GM19468 (cell line): ENCODE measurements at regions not wholly inside any gene's neighbourhood (a gene's known extent, or its start where the extent isn't known, plus 50 kb on each side); places are given as distances from the start of the nearest gene placed in this dataset.

ENCODE experiments used
- ATAC-seq: cut with Tn5 transposase; IDR thresholded peaks from one replicate; pipeline ENCODE4 v1.9.1; 2021; ENCODE audit warnings: mild to moderate bottlenecking, moderate library complexity, moderate number of reproducible peaks; ENCODE audit not compliant: unreplicated experiment; ENCODE audit errors: extremely low read depth

DNA sequence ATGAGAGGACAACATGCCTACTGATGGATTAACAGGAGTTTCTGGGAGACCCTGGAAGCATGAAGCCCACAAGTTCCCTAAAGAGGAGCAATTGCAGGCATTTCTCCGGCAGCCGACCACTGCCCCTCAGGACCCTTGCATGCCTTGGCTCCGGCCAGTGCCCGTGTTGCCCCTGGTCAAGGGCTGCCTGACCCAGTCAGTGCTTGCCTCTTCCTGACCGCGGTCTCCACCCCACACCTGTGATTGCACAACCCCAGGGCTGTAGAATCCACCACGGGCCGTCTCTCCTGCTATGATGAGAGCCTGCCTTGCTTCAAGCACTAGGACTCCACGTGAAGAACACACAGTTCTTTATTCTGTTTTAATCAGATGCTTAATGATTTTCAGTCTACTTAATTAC is 127.5 kb downstream of the GLI2 start:
- no peak for ATAC-seq

DNA sequence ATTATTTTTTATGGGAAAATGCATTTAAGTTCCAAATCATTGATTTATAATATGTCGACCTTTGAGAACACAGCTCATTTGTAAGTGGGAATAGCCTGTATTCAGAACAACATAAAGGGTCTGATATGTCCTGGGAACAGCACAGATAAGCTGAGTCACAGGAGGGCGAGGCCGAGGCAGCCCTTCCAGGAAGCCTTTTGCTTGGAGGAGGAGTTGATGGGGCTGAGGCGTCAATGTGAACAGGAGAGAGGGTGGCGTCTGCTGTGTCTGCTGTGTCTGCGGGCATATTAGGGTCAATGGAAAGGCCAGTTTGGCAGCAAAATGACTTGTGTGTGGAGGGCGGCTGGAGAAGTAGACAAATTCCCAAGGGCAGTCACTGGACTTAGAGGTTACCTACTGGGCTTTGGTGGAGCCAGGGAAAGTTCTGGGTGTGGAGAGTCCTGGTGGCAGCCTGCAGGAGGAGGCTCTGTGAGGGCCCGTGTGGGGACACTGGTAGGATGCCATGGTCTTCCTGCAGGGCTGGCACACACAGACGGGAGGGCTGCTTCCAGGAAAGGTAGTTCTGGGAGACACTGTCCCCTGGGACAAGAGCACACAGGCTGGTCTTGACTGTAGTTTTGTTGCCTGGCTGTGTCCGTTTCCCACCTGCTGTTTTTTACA is 128.1 kb downstream of the GLI2 start:
- no peak for ATAC-seq

DNA sequence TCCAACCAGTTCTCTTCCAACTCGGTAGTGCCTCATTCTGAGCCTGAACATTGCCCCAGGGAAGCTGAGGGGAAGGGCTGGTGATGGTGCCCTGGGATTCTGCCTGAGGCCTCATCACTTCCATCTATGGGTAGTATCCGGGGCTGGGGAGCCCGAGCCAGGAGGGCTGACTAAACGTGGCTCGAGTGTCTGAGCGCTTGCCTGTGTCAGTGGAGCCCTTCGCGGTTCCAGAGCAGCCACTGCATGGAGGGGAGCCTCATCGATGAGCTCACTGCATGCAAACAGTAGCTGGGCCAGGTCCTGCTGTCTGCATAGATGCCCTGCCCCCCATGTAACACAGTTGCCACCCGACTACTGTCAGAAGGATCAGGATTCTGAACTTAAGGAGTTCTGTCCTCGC is 129.3 kb downstream of the GLI2 start:
- ATAC-seq: no peak

DNA sequence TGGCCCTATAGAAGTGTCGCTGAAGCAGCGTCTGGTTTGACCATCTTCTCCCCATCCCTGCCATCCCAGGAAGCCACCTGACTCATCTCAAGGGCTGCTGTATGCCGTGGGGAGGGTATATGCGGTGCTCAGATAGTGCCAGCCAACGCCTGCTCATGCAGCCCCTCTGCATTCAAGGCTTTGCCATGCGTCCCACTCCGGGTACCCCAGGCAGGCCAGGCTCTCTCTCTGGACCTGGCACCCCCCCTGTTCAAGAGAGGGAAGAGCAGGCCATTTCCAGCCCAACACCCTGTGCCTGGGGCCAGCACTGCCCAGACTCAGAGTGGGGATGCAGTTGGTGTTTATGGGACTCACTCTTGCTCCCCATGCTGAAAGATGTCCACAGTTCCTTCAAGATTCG is 130.0 kb downstream of the GLI2 start:
- ATAC-seq: no peak

DNA sequence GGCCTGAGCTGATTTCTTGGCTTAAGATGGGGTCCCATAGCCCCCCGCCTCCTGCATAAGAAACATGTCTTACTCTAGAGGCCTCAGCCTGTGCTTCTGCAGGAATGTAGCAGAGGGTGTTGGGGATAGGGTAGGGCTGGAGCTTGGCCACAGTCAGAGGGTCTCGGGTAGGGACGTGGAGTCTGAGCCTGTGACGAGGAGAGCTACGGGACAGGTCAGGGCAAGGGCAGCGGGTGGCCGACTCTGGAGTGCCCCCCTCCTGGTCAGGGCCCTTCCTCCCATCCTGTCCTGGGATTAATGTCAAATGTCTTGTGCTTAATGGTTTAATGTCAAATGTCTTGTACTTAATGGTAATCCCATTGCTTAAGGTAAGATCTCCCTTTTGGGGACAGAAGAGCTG is 130.4 kb downstream of the GLI2 start:
- no peak for ATAC-seq

DNA sequence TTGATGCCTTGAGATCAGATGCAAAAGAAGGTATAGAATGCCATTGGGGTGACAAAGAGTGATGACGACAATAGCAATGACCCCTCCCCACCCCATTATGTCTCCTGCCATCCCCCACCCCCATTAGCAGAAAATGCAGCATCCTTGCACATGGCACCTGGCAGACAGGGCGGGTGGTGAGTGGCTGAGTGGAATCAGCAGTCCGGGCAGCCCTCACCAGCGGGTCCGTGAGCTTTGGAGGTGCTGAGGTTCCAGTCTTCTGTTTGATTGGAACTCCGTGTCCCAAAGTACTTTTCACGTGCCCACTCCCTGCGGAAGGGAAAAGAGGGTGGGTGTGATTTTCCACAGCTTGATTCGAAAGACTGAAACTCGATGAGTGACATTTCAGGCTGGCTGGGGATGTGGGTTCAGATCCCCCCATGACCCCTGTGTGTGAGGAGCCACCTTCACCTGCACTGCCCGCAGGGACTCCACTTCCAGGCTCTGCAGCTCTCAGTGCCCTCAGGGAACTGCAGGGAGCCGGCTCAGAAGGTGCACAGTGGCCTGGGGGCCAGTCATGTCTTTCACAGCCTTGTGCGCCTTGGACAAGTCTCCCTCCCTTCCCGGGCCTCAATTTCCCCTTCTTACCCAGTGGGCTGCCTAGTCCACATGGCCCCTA is 130.9 kb downstream of the GLI2 start:
- ATAC-seq: no peak

DNA sequence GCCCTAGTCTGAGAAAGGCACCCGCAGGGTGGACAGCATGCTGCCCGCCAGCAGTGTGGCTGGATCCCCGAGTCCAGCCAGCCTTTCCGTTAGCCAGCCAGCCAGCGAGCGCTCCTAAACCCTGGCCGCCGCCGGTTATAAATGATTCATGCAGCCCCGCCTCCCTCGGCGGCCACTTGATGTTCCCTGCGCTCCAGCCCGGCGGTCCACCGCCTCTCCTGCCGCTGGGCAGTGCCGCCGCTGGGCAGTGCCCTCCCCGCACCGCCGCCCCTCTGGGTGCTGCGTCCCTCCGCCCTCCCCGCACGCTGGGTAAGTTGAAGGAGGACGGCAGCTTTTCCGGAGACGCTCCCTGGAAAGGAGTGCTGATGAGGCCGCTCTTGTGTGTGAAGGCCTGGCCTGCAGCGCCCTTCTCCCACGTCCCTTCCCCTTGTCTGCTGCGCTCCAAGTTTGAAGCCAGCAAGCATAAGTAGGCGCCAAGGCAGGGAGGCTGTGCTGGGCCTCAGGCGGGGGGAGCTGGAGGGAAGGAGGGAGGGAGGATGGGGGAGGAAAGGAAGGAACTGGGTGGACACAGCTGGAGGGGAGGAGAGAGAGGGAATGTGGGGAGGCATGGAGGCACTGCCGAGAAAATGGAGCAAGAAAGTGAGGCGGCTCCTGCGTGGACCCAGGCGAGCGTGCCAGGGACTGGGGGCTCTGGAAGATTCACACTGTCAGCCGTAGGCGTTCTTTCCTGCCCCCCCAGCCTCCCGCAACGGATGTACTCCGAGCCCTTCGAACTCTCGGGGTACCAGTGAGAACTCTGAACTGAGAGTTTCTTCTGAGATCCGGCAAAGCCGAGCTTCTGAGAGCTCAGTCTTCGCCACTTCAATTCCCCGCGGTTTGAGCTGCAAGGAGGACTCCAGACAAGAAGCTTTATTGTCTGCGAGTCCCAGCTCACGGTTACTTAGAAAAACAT is 131.9 kb downstream of the GLI2 start:
- ATAC-seq: no peak

DNA sequence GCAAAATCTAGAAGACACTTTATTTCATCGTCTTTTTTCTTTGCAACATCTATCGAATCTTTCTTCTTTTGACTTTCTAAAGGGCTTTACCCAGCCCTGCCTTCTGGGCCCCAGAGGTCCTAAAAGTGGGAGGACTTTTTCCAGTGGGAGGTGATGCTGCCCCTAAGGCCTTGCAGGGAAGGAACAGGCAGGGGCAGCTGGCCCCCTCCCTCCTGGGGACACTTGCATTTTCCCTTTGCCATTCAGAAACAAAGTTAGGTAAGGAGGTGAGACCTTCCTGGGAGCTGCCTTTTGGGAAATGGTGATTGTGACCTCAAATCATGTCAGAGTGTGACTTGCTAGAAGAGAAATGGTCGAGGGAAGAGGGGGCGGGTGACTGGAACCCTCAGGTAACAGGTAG is 132.7 kb downstream of the GLI2 start:
- ATAC-seq: no peak

DNA sequence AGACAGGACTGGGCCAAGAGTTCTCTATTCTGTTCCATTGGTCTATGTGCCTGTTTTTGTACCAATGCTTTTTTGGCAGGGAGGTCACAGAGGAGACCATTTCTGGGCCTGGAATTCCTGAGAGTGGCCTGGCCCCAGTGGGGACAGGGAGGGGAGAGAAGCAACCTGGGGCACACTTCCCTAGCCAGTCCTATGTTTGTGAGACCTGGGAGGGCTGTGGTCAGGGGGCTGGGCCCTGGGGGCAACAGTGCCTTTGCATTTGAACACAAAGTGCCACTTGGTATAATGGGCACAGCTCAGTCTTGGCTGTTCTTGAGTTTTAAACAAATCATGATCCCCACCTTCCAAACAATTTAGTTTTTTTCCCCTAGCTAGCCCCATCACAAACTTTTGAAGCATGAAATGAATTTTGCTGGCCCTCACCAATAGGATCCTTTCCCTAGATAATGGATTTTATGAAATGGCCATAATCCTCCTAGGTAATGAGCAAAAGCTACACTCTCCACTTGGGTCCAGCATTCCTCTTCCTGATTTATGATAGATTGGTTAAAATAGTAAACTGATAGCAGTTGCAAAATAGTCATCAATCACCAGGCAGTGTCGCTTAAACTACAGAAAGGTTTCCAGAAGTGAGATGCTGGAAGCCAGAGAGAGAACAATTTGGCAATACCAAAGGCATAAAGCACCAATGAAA is 133.5 kb downstream of the GLI2 start:
- ATAC-seq: no peak

DNA sequence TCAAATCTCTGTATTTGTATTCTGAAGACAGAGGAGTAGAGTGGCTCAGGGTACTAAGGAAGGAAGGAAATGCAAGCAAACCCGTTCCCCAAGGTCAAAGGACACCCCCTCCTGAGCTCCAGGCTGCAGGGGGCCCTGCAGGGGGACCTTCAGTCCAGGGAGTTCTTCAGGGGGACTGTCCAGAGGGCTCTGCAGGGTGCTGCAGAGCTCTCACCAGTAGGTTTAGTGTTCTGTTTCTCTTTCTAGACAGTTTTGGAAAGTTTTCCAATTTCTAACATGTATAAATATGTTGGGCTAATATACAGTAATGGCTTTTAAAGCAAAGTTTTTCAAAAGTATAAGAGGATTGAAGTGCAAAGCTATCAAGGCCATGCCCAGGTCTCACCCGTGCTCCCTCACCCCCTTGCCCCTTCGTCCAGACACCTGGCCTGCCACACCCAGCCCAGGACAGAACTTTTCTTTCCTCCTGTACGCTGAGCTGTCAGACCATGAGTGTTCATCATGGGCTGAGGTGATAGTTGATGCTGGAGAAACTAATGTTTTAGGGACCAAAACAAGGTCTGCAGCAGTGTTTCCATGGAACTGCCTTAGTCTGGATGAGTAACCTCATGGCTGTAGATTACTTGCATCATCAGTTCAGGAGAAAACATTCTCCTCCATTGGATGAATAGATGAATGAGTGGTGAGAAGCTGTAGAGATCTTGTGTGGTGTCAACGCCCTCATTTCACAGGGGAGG is 134.2 kb downstream of the GLI2 start:
- ATAC-seq: no peak

DNA sequence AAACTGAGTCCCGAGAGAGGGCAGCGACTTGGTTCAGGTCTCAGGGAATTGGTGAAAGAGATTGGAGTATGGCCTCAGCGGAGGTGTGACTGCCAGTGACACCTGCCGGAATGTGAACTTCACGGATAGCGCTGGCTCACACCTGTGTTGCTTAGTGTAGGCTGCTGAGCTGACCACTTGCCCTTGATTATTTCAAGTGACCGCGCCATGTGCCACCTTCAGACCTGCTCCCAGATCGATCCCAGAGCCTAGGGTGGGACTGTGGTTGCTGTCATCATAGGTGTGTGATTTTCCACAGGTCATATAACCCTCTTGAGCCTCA is 134.8 kb downstream of the GLI2 start:
- no peak for ATAC-seq

DNA sequence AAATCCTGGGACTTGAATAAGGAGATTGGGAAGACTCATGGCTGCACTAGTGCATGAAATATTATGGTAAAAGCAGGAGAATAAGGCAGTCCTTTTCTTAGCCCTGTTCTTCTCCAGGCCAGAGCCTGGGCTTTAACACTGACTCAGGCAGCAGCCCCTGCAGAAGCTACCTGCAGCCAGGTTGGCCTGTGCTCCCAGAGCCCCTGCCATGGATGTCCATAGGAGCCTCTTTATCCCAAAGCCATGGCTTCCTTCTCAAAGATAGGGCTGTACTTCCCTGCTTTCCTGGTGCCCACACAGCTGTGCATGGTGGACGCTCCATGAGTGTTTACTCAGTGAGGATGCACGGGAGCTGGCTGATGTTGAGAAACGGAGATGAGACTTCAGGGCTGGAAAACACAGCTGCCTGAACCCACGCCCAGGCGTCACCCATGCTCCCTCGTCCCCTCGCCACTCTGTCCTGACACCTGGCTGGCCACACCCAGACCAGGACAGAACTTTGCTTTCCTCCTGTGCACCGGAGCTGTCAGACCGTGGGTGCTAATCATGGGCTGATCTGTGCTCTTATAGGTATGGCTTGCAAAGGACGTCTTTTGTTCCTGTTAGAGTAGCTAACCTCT is 135.5 kb downstream of the GLI2 start:
- ATAC-seq: no peak

DNA sequence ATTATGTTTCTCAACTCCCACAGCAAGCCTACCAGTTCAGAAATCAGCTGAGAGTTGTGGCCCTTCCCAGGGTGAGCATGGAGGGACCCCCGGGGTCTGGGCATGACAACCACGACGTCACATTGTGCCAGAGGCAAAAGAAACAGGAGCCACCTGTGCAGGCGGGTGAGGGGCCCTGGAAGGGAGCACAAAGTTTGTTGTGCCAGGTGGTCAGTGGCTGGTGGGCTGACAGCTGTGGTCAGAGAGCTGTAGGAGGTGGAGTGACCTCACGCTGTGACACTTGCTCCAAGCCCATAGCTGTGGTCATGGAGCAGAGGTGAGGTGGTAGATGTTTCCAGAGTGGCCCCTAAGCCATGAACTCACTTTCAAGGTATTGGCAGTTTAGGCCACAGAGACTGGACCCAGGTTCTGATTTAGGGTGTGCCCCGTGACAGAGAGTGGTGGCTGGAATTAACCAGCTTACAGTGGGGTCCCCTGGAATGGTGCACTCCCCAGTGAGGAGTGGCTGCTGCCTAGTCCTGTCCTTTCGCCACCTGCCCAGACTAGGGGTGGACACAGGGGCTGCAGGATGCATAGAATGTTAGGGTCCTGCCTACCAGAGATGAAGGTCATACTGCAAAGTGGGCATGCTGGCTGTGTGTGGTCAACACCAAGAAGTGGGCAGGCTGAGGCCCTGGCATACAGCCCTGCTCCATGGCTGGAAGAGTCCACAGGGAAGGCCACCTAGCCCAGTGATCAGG is 136.4 kb downstream of the GLI2 start:
- ATAC-seq: no peak

DNA sequence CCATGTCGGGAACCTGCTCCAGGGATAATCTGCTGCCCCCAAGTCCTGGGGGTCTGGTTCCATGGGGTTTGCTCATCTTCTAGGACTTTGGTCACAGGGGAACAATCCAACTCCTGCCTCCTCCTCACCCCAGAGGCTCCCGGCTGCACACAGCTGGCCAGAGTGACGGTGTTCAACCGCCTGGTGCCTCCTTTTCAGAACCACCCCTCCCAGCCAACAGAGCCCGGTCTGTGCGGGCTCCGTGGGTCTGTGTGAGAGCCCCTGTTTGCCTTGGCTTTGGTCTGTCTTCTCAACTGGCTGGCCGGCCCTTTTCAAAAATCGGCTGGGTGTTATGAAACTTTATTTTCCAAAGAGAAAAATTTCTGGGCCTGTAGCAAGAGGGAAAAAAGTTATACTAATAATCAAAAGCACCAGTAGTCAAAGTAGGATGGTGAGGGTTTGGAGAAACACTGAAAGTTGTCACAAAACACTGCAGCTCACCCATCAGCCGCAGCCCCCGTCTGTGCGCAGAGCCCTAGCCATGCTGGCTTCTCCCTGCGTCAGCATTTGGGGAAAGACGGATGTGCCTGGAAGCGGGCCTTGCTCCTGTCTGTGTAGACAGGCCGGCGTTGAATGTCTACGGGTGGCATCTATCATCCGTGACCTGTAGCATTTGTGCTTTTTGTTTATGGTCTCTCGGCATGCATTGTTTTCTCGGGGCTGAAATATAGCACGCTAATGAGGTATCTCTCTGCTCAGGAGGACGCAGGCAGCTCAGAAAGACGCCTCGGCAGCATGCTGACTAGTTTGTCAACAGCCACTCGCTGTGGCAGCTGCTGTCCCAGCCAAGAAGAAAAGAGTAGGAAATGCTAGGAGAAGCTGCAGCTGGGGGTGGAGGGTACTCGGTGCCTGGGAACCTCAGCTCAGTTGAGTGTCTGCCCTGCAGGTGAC is 138.6 kb downstream of the GLI2 start:
- no peak for ATAC-seq

DNA sequence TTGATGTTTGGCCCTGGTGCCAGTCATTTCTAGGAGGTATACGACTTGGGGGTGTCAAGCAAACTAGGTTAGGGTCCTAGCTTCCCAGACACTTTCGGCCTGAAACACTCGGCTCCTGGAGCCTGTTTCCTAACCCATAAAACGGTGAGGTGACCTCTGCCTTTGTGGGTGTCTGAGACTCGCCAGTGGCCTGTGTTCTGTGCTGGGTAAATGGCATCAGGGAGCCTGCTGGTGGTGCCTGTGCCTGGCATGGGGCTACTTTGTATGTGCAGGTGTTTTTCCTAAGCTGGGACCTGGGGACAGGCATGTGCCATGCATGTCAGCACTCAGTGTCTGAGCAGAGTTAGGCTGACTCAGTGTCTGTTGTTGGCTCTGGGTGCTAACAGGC is 139.2 kb downstream of the GLI2 start:
- no peak for ATAC-seq

DNA sequence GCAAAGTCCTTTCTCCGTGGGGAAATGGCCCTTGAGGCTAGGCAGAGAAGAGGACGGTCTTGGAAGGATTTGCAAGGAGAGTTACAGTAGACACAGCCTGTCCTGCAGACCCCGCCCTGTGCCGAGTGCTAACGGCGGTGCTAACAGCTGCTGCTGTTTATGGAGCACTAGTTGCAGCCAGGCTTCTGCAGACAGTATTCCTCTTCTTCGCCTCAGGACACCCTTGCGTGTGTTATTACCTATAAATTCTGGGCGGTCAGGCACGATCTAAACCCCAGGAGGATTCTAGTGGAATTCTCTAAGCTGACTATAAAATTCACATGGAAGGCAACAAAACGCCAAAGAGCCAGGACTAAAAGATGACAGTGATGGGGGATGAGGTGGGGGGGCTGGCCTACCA is 139.8 kb downstream of the GLI2 start:
- no peak for ATAC-seq

DNA sequence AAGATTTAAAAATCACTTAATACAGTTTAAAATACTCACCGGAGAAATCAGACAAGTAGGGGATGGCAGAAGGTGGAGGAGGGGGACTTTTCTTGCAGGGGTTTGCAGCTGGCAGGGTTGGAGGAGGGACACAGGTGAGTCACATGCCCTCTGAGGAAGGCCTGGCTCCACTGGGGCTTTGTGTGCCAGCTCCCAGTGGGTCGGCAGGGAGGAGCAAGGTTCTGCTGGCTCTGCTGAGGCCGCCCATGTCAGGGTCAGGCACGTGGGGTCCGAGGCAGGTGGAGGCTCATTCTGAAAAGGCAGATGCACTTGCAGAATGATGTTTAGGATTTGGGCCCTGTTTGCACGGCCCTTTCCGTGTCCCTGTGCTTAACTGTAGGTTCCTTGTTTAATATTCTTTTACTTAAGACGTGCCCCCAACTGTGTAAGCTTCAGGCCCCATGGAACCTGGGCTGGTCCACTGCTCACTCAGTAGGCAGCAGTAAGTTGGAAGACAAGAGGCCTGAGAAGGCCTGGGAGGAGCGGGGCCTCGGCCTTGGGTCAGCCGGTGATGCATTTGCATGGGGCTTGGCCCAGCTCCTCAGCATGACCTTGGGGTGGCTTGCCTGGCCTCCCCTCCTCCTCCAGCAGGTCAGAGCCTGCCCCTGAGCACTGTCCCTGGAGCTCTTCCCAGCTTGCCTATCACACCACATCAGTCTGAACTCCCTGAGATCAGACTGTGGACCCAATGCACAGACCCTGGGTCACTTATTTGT is 141.0 kb downstream of the GLI2 start:
- no peak for ATAC-seq
